PC-9 (cell line): ENCODE measurements at regions not wholly inside any gene's neighbourhood (a gene's known extent, or its start where the extent isn't known, plus 50 kb on each side); places are given as distances from the start of the nearest gene placed in this dataset.
A peak's percentile ranks its signal among the peaks of the same experiment; 100 is the strongest.

Experiments used
- BruUV-seq: library from RNA; stranded (reverse); fragments of 400-500 nt; replicated peaks from 2 replicates; lab custom pipeline; 2021; lab: Mats Ljungman, UMichigan
- CTCF ChIA-PET: fragments of 300-600 bp; sonication (Branson Sonifier 250); formaldehyde crosslinking; loops from one replicate; lab custom pipeline; 2022; ENCODE audit warnings: antibody characterized with exemption; lab: Charles Lee
- POLR2A ChIA-PET: fragments of 300-600 bp; sonication (Branson Sonifier 250); formaldehyde crosslinking; loops from one replicate; lab custom pipeline; 2022; ENCODE audit warnings: antibody characterized with exemption; ENCODE audit not compliant: unreplicated experiment; lab: Charles Lee
- DNase-seq, 2 experiments: peaks; one replicate each; pipeline versions ENCODE4 v3.0.0 to v3.0.0-alpha.2; 2015 to 2022; ENCODE audit warnings: mixed read lengths in 1 of 2
- H2AFZ ChIP-seq: fragments of 200-600 bp; sonication (generic); 2 replicates; pipeline ENCODE4 v1.8.1; 2017; ENCODE audit warnings: antibody characterized with exemption
- H3F3A ChIP-seq: fragments of 200-600 bp; sonication (generic); 2 replicates; pipeline ENCODE4 v1.8.1; 2017; ENCODE audit warnings: antibody characterized with exemption, mild to moderate bottlenecking, low read depth; ENCODE audit not compliant: insufficient read depth
- H3K27ac ChIP-seq: fragments of 200-600 bp; sonication (generic); 2 replicates; pipeline ENCODE4 v1.6.1; 2016; ENCODE audit warnings: mixed run types
- H3K27me3 ChIP-seq: fragments of 200-600 bp; sonication (generic); 2 replicates; pipeline ENCODE4 v1.6.1; 2016; ENCODE audit warnings: low read depth, mixed run types; ENCODE audit not compliant: insufficient read depth
- H3K36me3 ChIP-seq: fragments of 200-600 bp; sonication (generic); 2 replicates; pipeline ENCODE4 v1.6.1; 2016; ENCODE audit warnings: low read depth, mixed run types
- H3K4me1 ChIP-seq: fragments of 200-600 bp; sonication (generic); replicated peaks from 2 replicates; pipeline ENCODE4 v1.6.1; 2016; ENCODE audit warnings: mixed run types; ENCODE audit not compliant: insufficient read depth
- H3K4me2 ChIP-seq: fragments of 200-600 bp; sonication (generic); 2 replicates; pipeline ENCODE4 v1.6.1; 2017; ENCODE audit warnings: mixed run types
- H3K4me3 ChIP-seq: fragments of 200-600 bp; sonication (generic); 2 replicates; pipeline ENCODE4 v1.6.1; 2016; ENCODE audit warnings: mixed run types
- H3K79me2 ChIP-seq: fragments of 200-600 bp; sonication (generic); 2 replicates; pipeline ENCODE4 v1.6.1; 2017; ENCODE audit warnings: low read depth, mixed run types
- H3K9me2 ChIP-seq: fragments of 200-600 bp; sonication (generic); 2 replicates; pipeline ENCODE4 v1.8.1; 2017; ENCODE audit warnings: mild to moderate bottlenecking; ENCODE audit not compliant: insufficient read depth
- H3K9me3 ChIP-seq: fragments of 200-600 bp; sonication (generic); 2 replicates; pipeline ENCODE4 v1.8.1; 2016; ENCODE audit warnings: low read depth; ENCODE audit not compliant: insufficient read depth
- H4K20me1 ChIP-seq: fragments of 200-600 bp; sonication (generic); 2 replicates; pipeline ENCODE4 v1.8.1; 2017; ENCODE audit not compliant: insufficient read depth
- CTCF ChIP-seq: fragments of 200-600 bp; sonication (generic); conservative IDR thresholded peaks from 2 replicates; pipeline ENCODE4 v1.6.1; 2017; ENCODE audit warnings: mixed run types, antibody characterized with exemption, mild to moderate bottlenecking, moderate library complexity
- EZH2 ChIP-seq: fragments of 200-600 bp; sonication (generic); IDR thresholded peaks from 2 replicates; pipeline ENCODE4 v1.8.0; 2017; ENCODE audit warnings: antibody characterized with exemption, low read depth
- intact Hi-C: fragments of 100-400 bp; cut with micrococcal nuclease; formaldehyde crosslinking; loops from one replicate; pipeline ENCODE4 v1.10.0; 2022; ENCODE audit not compliant: unreplicated experiment

- TF ChIP-seq CTCF = no peak
- no peak for TF ChIP-seq EZH2
- Histone ChIP-seq H3K27ac (no peak overlapping the region), H3K79me2 (peaks cover 81% of the 10 kb centered on the region), H4K20me1 (no peaks in the 10 kb centered on the region), H2AFZ (no peak overlapping the region), H3K4me2 (no peak overlapping the region), H3K4me3 (no peak overlapping the region), H3F3A (0 out of 2 replicates have a peak, but pooled peaks cover 6% of the 10 kb centered on the region), H3K27me3 (no peaks in the 10 kb centered on the region), H3K9me2 (no peaks in the 10 kb centered on the region), H3K36me3 (no peaks in the 10 kb centered on the region), H3K4me1 (peaks cover 30% of the 10 kb centered on the region), H3K9me3 (no peaks in the 10 kb centered on the region)
- ChIA-PET CTCF (no interaction called here), POLR2A (no interaction called here)
- DNase-seq = no peak
- no TSS peak for BruUV-seq
- intact Hi-C loops = no loop called here
These were observed 53.3 kb downstream of the UTRN start for GRCh38 chr6:144338474-144338873.

DNA sequence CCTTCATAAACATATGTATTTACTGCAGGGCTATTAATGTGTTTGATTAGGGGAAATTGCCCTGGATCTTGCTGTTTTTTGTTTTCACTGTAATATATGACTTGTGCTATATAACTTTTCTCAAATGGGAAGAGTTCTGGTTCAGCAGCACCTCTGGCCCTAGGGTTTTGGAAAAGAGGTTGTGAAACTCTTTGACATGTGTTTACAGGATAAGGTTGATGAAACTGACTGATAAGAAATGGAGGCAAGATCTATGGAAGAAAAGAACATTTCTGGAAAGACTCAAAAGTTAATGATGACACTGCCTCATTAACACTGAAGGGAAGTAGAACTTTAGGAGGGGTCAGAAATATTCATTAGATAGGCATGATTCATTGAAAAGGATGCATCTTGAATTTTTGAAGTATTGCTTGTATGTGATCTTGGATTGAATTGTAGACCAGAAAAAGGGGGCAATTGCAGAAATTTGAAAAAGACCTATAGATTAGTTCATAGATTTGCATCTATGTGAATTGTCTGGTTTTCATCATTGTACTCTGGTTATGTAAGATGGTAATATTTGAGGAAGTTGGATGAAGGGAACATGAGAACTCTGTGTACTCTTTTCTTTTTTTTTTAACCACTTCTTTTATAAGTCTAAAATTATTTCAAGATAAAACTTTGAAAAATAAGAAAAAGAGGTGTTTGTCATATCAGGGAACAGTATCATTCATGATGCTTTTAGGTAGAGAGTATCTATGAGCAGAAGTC lies 54.0 kb downstream of the UTRN start:
- no TSS peak for BruUV-seq
- H3K9me3 ChIP-seq = no peaks in the 10 kb centered on the region
- TF ChIP-seq CTCF (no peak), EZH2 (no peak)
- POLR2A ChIA-PET = no interaction called here
- peaks cover 36% of the 10 kb centered on the region for H3K4me1 ChIP-seq
- intact Hi-C loops = no loop called here
- peaks cover 75% of the 10 kb centered on the region for H3K79me2 ChIP-seq
- no peak for DNase-seq
- no peak overlapping the region for H3K4me2 ChIP-seq
- no peaks in the 10 kb centered on the region for H3K36me3 ChIP-seq
- CTCF ChIA-PET = no interaction called here
- H3K27ac ChIP-seq = no peak overlapping the region
- H2AFZ ChIP-seq = no peak overlapping the region
- no peaks in the 10 kb centered on the region for H4K20me1 ChIP-seq
- no peaks in the 10 kb centered on the region for H3K27me3 ChIP-seq
- peaks cover 12% of the 10 kb centered on the region; the same call in 1 of the 2 replicates for H3F3A ChIP-seq
- no peak overlapping the region for H3K4me3 ChIP-seq
- H3K9me2 ChIP-seq = no peaks in the 10 kb centered on the region

- H2AFZ ChIP-seq = no peak overlapping the region
- no peaks in the 10 kb centered on the region for H4K20me1 ChIP-seq
- H3K36me3 ChIP-seq = no peaks in the 10 kb centered on the region
- peak overlapping the region; percentile 34 for H3K4me2 ChIP-seq
- peaks cover 12% of the 10 kb centered on the region; the same call in 1 of the 2 replicates for H3F3A ChIP-seq
- no peaks in the 10 kb centered on the region for H3K9me2 ChIP-seq
- H3K4me1 ChIP-seq = peaks cover 36% of the 10 kb centered on the region
- intact Hi-C loops = no loop called here
- no peak for DNase-seq
- ChIA-PET POLR2A (no interaction called here), CTCF (no interaction called here)
- TF ChIP-seq CTCF = no peak
- TF ChIP-seq EZH2 = no peak
- H3K4me3 ChIP-seq = no peak overlapping the region
- no TSS peak for BruUV-seq
- H3K79me2 ChIP-seq = peaks cover 68% of the 10 kb centered on the region
- no peaks in the 10 kb centered on the region for H3K27me3 ChIP-seq
- H3K27ac ChIP-seq = peak overlapping the region; percentile 48; the same call in 1 of the 2 replicates
- H3K9me3 ChIP-seq = no peaks in the 10 kb centered on the region
These were observed 54.8 kb downstream of the UTRN start for GRCh38 chr6:144339859-144340452.
